Natural killer cell (primary cell): ENCODE measurements at regions not wholly inside any gene's neighbourhood (a gene's known extent, or its start where the extent isn't known, plus 50 kb on each side); places are given as distances from the start of the nearest gene placed in this dataset.

ENCODE experiments used
- ATAC-seq, 3 donors: fragments of 150-1000 bp in 2 of 3; fragments of 200-7000 bp in 1 of 3; cut with Tn5 transposase; 1 replicate in 1 of 3; 2 replicates in 2 of 3; pipeline ENCODE4 v1.10.0; 2021; ENCODE audit warnings: mild to moderate bottlenecking in 2 of 3, moderate library complexity in 2 of 3
- DNase-seq, 2 donors: peaks; one replicate each; pipeline versions ENCODE4 v3.0.0 to v3.0.0-alpha.2; 2013 to 2021; ENCODE audit warnings: mixed read lengths in 1 of 2
- H3K27ac ChIP-seq: one replicate; pipeline ENCODE4 v1.5.1; 2013; ENCODE audit warnings: mild to moderate bottlenecking, low read length
- H3K27me3 ChIP-seq: one replicate; pipeline ENCODE4 v1.6.1; 2013; ENCODE audit warnings: low read length; ENCODE audit not compliant: control insufficient read depth, insufficient read depth
- H3K36me3 ChIP-seq: one replicate; pipeline ENCODE4 v1.6.1; 2013; ENCODE audit warnings: low read length; ENCODE audit not compliant: control insufficient read depth, insufficient read depth
- H3K4me1 ChIP-seq: one replicate; pipeline ENCODE4 v1.6.1; 2013; ENCODE audit warnings: low read length; ENCODE audit not compliant: control insufficient read depth, insufficient read depth
- H3K4me3 ChIP-seq: one replicate; pipeline ENCODE4 v1.5.1; 2013; ENCODE audit warnings: low read length
- H3K9me3 ChIP-seq: one replicate; pipeline ENCODE4 v1.6.1; 2013; ENCODE audit warnings: low read length; ENCODE audit not compliant: control insufficient read depth, insufficient read depth
- H3K27ac Mint-ChIP-seq, 2 donors: one replicate each; pipeline ENCODE4 v1.8.0; 2022; ENCODE audit warnings: mild to moderate bottlenecking in 2 of 2, mixed read lengths in 2 of 2, moderate library complexity in 1 of 2
- H3K27me3 Mint-ChIP-seq, 2 donors: one replicate each; pipeline ENCODE4 v1.8.0; 2022; ENCODE audit warnings: low read depth in 2 of 2, mixed read lengths in 2 of 2
- H3K36me3 Mint-ChIP-seq: one replicate; pipeline ENCODE4 v1.8.0; 2022; ENCODE audit warnings: mixed read lengths
- H3K4me1 Mint-ChIP-seq, 2 donors: one replicate each; pipeline ENCODE4 v1.8.0; 2022; ENCODE audit warnings: mixed read lengths in 2 of 2
- H3K4me3 Mint-ChIP-seq: one replicate; pipeline ENCODE4 v1.8.0; 2022; ENCODE audit warnings: mild to moderate bottlenecking, moderate library complexity, mixed read lengths
- H3K9me3 Mint-ChIP-seq, 2 donors: one replicate each; pipeline ENCODE4 v1.8.0; 2022; ENCODE audit warnings: mixed read lengths in 2 of 2
- WGBS: methylation state at CpG from one replicate; pipeline ENCODE4 v1.1.7; 2013; ENCODE audit warnings: missing lambda C conversion rate; ENCODE audit not compliant: insufficient coverage; 5-methylcytosine and 5-hydroxymethylcytosine counted together
- intact Hi-C: fragments of 100-400 bp; cut with micrococcal nuclease; formaldehyde crosslinking; loops from one replicate; pipeline ENCODE4 v1.14.2; 2022
- TF ChIP-seq, protein P1 (sequence below): fragments of 200-600 bp; IDR thresholded peaks from one replicate; pipeline ENCODE4 v1.8.0; 2022; ENCODE audit warnings: antibody characterized with exemption

DNA sequence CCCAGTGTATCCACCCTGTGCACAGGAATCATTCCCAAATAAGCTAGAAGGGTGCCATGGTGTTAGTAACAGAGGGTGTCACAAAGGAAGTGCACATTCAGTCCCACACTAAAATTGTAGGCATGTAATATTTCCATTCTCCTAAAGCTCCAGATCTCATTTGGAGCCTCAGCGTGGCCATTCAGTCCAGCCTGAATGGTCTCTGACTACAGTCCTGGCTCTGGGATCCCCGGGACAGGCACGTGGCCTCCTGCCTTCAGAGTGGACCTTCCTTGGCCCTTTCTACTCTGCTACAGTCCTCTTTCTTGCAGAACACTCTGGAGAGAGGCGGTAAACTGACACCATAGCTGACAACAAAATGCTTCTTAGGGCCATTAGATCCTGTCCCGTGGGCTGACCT is 243.9 kb downstream of the IRX2 start:
- Histone ChIP-seq H3K4me1 (no peaks in the 10 kb centered on the region), H3K9me3 (peaks cover 8% of the 10 kb centered on the region), H3K27ac (no peak overlapping the region), H3K36me3 (no peaks in the 10 kb centered on the region), H3K4me3 (no peak overlapping the region), H3K27me3 (no peaks in the 10 kb centered on the region)
- TF ChIP-seq, protein P1, sequence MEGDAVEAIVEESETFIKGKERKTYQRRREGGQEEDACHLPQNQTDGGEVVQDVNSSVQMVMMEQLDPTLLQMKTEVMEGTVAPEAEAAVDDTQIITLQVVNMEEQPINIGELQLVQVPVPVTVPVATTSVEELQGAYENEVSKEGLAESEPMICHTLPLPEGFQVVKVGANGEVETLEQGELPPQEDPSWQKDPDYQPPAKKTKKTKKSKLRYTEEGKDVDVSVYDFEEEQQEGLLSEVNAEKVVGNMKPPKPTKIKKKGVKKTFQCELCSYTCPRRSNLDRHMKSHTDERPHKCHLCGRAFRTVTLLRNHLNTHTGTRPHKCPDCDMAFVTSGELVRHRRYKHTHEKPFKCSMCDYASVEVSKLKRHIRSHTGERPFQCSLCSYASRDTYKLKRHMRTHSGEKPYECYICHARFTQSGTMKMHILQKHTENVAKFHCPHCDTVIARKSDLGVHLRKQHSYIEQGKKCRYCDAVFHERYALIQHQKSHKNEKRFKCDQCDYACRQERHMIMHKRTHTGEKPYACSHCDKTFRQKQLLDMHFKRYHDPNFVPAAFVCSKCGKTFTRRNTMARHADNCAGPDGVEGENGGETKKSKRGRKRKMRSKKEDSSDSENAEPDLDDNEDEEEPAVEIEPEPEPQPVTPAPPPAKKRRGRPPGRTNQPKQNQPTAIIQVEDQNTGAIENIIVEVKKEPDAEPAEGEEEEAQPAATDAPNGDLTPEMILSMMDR = no peak
- Mint-ChIP-seq H3K27me3 (no peaks in the 10 kb centered on the region), H3K9me3 (no peaks in the 10 kb centered on the region), H3K4me1 (no peaks in the 10 kb centered on the region), H3K36me3 (no peaks in the 10 kb centered on the region), H3K4me3 (no peak overlapping the region), H3K27ac (no peak overlapping the region)
- DNase-seq (no peak), ATAC-seq (no peak)
- intact Hi-C loops = no loop called here
- 75% methylated on average over 5 of the region's 5 CpGs for WGBS

DNA sequence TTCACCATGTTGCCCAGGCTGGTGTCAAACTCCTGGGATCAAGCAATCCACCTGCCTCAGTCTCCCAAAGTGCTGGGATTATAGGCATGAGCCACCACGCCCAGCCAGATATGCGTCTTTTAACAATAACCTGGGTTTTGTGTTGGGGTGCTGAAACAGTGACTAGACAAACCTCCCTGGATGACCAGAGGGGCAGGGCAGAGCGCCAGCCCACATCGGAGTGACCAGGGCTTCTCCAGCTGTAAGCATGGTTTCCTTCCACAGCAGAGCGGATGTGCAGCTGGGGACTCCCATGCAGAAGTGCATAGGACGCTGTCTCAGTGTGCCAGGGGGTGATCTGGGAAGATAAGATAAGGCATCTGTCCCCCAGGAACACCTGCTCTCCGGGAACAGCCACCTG is 244.9 kb downstream of the IRX2 start:
- intact Hi-C loops = no loop called here
- Mint-ChIP-seq H3K4me3 (no peak overlapping the region), H3K9me3 (no peaks in the 10 kb centered on the region), H3K4me1 (no peaks in the 10 kb centered on the region), H3K27ac (no peak overlapping the region), H3K27me3 (no peaks in the 10 kb centered on the region), H3K36me3 (no peaks in the 10 kb centered on the region)
- TF ChIP-seq, protein P1 = no peak
- DNase-seq (no peak), ATAC-seq (no peak)
- no peaks in the 10 kb centered on the region for H3K36me3 ChIP-seq
- no peaks in the 10 kb centered on the region for H3K27me3 ChIP-seq
- no peak overlapping the region for H3K4me3 ChIP-seq
- WGBS = 77% methylated on average over 7 of the region's 7 CpGs
- no peak overlapping the region for H3K27ac ChIP-seq
- H3K9me3 ChIP-seq = peaks cover 8% of the 10 kb centered on the region
- H3K4me1 ChIP-seq = no peaks in the 10 kb centered on the region

- ATAC-seq = no peak
- no peaks in the 10 kb centered on the region for H3K27me3 Mint-ChIP-seq
- 76% methylated on average over 10 of the region's 10 CpGs for WGBS
These were observed 246.3 kb downstream of the IRX2 start for GRCh38 chr5:2505217-2505616.

More at GRCh38 chr5:2505217-2505616, 246.3 kb downstream of the IRX2 start:
- DNase-seq = no peak
- Histone ChIP-seq H3K27me3 (no peaks in the 10 kb centered on the region), H3K4me1 (no peaks in the 10 kb centered on the region), H3K9me3 (peaks cover 8% of the 10 kb centered on the region), H3K27ac (no peak overlapping the region), H3K36me3 (no peaks in the 10 kb centered on the region), H3K4me3 (no peak overlapping the region)
- no peaks in the 10 kb centered on the region for H3K36me3 Mint-ChIP-seq
- H3K27ac Mint-ChIP-seq = no peak overlapping the region
- TF ChIP-seq, protein P1 = no peak
- no peak overlapping the region for H3K4me3 Mint-ChIP-seq
- intact Hi-C loops = no loop called here
- H3K9me3 Mint-ChIP-seq = no peaks in the 10 kb centered on the region
- no peaks in the 10 kb centered on the region for H3K4me1 Mint-ChIP-seq
